ENCODE measurements at regions not wholly inside any gene's neighbourhood (a gene's known extent, or its start where the extent isn't known, plus 50 kb on each side); places are given as distances from the start of the nearest gene placed in this dataset.

DNA sequence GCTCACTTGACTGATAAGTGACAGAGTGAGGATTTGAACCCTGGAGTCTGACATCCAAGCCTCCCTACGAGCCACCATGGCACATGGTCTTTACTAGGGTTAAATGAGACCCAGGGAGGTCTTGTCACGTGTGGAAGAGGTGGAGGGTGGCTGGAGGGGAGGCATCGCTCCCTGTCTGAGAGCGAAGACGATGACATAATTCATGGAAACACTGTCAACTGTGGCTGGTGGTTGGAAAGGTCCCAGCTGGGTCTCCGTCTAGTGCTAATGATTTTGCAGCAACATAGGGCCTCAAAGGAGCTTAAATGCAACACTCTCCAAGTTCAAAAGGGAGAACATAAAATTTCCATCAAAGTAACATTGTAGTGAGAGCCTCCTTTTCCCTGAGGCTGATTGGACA is 99.9 kb upstream of the BAIAP2L1 start:
- ChIA-PET CTCF (no interaction called here), POLR2A (no interaction called here)
- H3K9me3 Mint-ChIP-seq, result no peaks in the 10 kb centered on the region
- DNase-seq, result no peak
- H3K4me3 ChIP-seq (ENCODE audit: low read length), result no peak overlapping the region
- H3K36me3 ChIP-seq (ENCODE audit: insufficient read depth, low read length), result no peaks in the 10 kb centered on the region
- intact Hi-C loops (cut with DNase I, micrococcal nuclease), result no loop called here
- no peaks in the 10 kb centered on the region for H3K4me1 Mint-ChIP-seq (ENCODE audit: low read depth)
- H3K4me1 ChIP-seq (ENCODE audit: insufficient read depth, low read length), result no peaks in the 10 kb centered on the region
- no peak overlapping the region for H3K27ac ChIP-seq (ENCODE audit: low read depth in 1 of 2, low read length in 2 of 2)
- TF ChIP-seq, protein P1, sequence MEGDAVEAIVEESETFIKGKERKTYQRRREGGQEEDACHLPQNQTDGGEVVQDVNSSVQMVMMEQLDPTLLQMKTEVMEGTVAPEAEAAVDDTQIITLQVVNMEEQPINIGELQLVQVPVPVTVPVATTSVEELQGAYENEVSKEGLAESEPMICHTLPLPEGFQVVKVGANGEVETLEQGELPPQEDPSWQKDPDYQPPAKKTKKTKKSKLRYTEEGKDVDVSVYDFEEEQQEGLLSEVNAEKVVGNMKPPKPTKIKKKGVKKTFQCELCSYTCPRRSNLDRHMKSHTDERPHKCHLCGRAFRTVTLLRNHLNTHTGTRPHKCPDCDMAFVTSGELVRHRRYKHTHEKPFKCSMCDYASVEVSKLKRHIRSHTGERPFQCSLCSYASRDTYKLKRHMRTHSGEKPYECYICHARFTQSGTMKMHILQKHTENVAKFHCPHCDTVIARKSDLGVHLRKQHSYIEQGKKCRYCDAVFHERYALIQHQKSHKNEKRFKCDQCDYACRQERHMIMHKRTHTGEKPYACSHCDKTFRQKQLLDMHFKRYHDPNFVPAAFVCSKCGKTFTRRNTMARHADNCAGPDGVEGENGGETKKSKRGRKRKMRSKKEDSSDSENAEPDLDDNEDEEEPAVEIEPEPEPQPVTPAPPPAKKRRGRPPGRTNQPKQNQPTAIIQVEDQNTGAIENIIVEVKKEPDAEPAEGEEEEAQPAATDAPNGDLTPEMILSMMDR (IDR thresholded peaks at IDR 0.05), result no peak
- peaks cover 20 to 21% of the 10 kb centered on the region in 2 experiments for H3K9me3 ChIP-seq (ENCODE audit: control insufficient read depth in 1 of 2, insufficient read depth in 1 of 2, low read length in 2 of 2)
- peaks cover 0 to 2% of the 10 kb centered on the region in 2 experiments for H3K27me3 ChIP-seq (ENCODE audit: control insufficient read depth in 1 of 2, insufficient read depth in 2 of 2, low read length in 2 of 2)
- ATAC-seq (ENCODE audit: poor library complexity), result no peak
- no peaks in the 10 kb centered on the region for H3K36me3 Mint-ChIP-seq (ENCODE audit: low read depth)
- no peak overlapping the region for H3K4me3 Mint-ChIP-seq
- no peak overlapping the region for H3K27ac Mint-ChIP-seq
- H3K27me3 Mint-ChIP-seq, result peaks cover 8% of the 10 kb centered on the region

DNA sequence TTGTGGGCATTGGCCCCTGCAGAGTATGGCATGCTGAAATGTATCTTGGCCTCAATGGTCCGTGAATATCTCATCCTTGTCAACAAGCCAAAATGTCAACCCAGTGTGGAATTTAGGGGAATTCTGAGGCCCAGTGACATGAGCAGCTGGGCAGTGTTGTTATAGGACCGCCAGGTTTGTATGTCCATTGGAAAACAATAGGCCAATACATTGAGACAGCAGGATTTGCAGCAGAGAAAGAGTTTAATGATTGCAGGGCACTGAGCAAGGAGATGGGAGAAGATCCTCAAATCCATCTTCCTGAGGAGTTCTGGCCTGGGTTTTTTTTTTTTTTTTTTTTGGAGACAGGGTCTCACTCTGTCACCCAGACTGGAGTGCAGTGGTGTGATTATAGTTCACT is 95.7 kb upstream of the BAIAP2L1 start:
- DNase-seq (no peak), ATAC-seq (ENCODE audit: poor library complexity) (no peak)
- Mint-ChIP-seq H3K9me3 (peaks cover 7% of the 10 kb centered on the region), H3K27me3 (peaks cover 5% of the 10 kb centered on the region), H3K4me3 (no peak overlapping the region), H3K36me3 (ENCODE audit: low read depth) (no peaks in the 10 kb centered on the region), H3K4me1 (ENCODE audit: low read depth) (no peaks in the 10 kb centered on the region), H3K27ac (no peak overlapping the region)
- ChIA-PET POLR2A (no interaction called here), CTCF (no interaction called here)
- Histone ChIP-seq H3K4me1 (ENCODE audit: insufficient read depth, low read length) (no peaks in the 10 kb centered on the region), H3K27ac (ENCODE audit: low read depth in 1 of 2, low read length in 2 of 2) (no peak overlapping the region), H3K36me3 (ENCODE audit: insufficient read depth, low read length) (no peaks in the 10 kb centered on the region), H3K4me3 (ENCODE audit: low read length) (no peak overlapping the region), H3K27me3 (ENCODE audit: control insufficient read depth in 1 of 2, insufficient read depth in 2 of 2, low read length in 2 of 2) (peaks cover 0 to 2% of the 10 kb centered on the region in 2 experiments), H3K9me3 (ENCODE audit: control insufficient read depth in 1 of 2, insufficient read depth in 1 of 2, low read length in 2 of 2) (peaks cover 16 to 22% of the 10 kb centered on the region in 2 experiments)
- intact Hi-C loops (cut with DNase I, micrococcal nuclease), result no loop called here
- TF ChIP-seq, protein P1 (IDR thresholded peaks at IDR 0.05), result no peak

GRCh38 chr7:98495200-98495955 is 94.5 kb upstream of the BAIAP2L1 start:
- TF ChIP-seq, protein P1 (IDR thresholded peaks at IDR 0.05), result no peak
- Mint-ChIP-seq H3K27me3 (peaks cover 2% of the 10 kb centered on the region), H3K4me1 (ENCODE audit: low read depth) (no peaks in the 10 kb centered on the region), H3K4me3 (no peak overlapping the region), H3K9me3 (peaks cover 7% of the 10 kb centered on the region), H3K27ac (no peak overlapping the region), H3K36me3 (ENCODE audit: low read depth) (no peaks in the 10 kb centered on the region)
- DNase-seq (no peak), ATAC-seq (ENCODE audit: poor library complexity) (no peak)
- ChIA-PET POLR2A (no interaction called here), CTCF (no interaction called here)
- no peaks in the 10 kb centered on the region for H3K4me1 ChIP-seq (ENCODE audit: insufficient read depth, low read length)
- H3K4me3 ChIP-seq (ENCODE audit: low read length), result no peak overlapping the region
- no peak overlapping the region for H3K27ac ChIP-seq (ENCODE audit: low read depth in 1 of 2, low read length in 2 of 2)
- peaks cover 0 to 2% of the 10 kb centered on the region in 2 experiments for H3K27me3 ChIP-seq (ENCODE audit: control insufficient read depth in 1 of 2, insufficient read depth in 2 of 2, low read length in 2 of 2)
- intact Hi-C loops (cut with DNase I, micrococcal nuclease), result no loop called here
- no peaks in the 10 kb centered on the region for H3K36me3 ChIP-seq (ENCODE audit: insufficient read depth, low read length)
- H3K9me3 ChIP-seq (ENCODE audit: control insufficient read depth in 1 of 2, insufficient read depth in 1 of 2, low read length in 2 of 2), result peaks cover 16 to 22% of the 10 kb centered on the region in 2 experiments
